ENCODE measurements at regions not wholly inside any gene's neighbourhood (a gene's known extent, or its start where the extent isn't known, plus 50 kb on each side); places are given as distances from the start of the nearest gene placed in this dataset.

DNA sequence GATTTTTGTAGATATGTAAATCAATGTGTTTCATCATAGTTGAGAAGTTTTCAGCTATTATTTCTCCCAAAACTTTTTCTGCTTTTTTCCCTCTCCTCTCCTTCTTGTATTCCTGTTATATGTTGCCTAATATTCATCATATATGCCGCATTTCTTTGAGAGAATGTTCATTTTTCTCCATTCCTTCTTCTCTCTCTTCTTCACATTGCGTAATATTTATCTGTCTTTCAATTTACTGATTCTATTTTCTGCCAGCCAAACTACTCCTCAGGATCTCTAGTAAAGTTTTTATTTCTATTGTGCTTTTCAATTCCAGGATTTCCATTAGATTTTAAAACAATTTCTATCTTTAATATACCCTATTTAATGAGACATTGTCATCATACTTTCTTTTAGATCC is 896.8 kb downstream of the EPHA7 start:
- TF ChIP-seq, protein P1, sequence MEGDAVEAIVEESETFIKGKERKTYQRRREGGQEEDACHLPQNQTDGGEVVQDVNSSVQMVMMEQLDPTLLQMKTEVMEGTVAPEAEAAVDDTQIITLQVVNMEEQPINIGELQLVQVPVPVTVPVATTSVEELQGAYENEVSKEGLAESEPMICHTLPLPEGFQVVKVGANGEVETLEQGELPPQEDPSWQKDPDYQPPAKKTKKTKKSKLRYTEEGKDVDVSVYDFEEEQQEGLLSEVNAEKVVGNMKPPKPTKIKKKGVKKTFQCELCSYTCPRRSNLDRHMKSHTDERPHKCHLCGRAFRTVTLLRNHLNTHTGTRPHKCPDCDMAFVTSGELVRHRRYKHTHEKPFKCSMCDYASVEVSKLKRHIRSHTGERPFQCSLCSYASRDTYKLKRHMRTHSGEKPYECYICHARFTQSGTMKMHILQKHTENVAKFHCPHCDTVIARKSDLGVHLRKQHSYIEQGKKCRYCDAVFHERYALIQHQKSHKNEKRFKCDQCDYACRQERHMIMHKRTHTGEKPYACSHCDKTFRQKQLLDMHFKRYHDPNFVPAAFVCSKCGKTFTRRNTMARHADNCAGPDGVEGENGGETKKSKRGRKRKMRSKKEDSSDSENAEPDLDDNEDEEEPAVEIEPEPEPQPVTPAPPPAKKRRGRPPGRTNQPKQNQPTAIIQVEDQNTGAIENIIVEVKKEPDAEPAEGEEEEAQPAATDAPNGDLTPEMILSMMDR (IDR thresholded peaks at IDR 0.05; ENCODE audit: extremely low read depth, insufficient read depth, missing control alignments), result no peak
- in situ Hi-C loops (cut with MboI; ENCODE audit: low pct_unique_long_range_greater_than_20kb, low sequenced_read_pairs, unreplicated experiment), result no loop called here
- DNase-seq (ENCODE audit: low spot score), result no peak

DNA sequence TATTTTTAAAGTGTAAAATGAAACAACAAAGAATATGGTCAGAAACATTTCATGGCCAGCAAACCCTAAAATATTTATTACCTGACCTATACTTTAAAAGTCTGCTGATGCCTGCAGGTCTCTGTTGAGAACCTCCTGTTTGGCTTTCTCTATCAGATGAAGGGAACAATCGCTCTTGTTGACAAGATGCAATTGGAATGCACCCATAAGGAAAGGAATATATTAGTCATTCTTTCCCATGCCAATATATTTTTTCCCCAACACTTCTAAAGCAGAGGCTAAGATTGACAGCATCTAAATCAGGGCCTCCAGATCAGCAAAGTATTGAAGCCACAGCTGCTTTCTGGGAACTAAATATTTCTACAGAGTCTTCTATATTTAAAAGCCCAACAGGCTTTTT is 897.8 kb downstream of the EPHA7 start:
- TF ChIP-seq, protein P1 (IDR thresholded peaks at IDR 0.05; ENCODE audit: extremely low read depth, insufficient read depth, missing control alignments), result no peak
- DNase-seq (ENCODE audit: low spot score), result no peak
- in situ Hi-C loops (cut with MboI; ENCODE audit: low pct_unique_long_range_greater_than_20kb, low sequenced_read_pairs, unreplicated experiment), result no loop called here

DNA sequence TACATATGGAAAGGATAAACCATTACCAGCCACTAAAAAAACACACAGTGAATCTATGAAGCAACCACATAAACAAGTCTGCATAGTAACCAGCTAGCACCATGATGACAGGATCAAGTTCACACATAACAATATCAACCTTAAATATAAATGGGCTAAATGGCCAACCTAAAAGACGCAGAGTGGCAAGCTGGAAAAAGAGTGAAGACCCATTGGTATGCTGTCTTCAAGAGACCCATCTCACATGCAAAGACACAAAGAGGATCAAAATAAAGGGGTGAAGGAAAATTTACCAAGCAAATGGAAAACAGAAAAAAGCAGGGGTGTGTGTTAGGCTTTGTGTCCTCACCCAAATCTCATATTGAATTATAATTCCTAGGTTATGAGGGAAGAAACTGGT is 909.2 kb downstream of the EPHA7 start:
- TF ChIP-seq, protein P1 (IDR thresholded peaks at IDR 0.05; ENCODE audit: extremely low read depth, insufficient read depth, missing control alignments), result no peak
- DNase-seq (ENCODE audit: low spot score), result no peak
- in situ Hi-C loops (cut with MboI; ENCODE audit: low pct_unique_long_range_greater_than_20kb, low sequenced_read_pairs, unreplicated experiment), result no loop called here

DNA sequence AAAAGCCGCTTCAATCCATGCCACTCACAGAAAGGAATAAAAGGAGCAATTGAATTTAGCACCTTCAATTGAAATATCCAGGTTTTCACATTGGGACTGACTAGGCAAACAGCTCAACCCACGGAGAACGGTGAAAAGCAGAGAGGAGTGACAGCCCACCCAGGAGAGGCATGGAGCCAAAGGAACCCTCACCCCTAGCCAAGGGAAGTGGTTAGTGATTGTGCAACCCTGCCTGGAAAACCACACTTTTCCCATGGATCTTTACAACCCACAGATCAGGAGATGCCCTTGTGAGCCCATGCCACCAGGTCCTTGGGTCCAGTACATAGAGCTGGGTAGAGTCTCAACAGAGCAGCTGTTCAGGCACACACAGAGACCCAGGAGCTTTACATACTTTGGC is 911.8 kb downstream of the EPHA7 start:
- TF ChIP-seq, protein P1 (IDR thresholded peaks at IDR 0.05; ENCODE audit: extremely low read depth, insufficient read depth, missing control alignments), result no peak
- in situ Hi-C loops (cut with MboI; ENCODE audit: low pct_unique_long_range_greater_than_20kb, low sequenced_read_pairs, unreplicated experiment), result no loop called here
- no peak for DNase-seq (ENCODE audit: low spot score)

DNA sequence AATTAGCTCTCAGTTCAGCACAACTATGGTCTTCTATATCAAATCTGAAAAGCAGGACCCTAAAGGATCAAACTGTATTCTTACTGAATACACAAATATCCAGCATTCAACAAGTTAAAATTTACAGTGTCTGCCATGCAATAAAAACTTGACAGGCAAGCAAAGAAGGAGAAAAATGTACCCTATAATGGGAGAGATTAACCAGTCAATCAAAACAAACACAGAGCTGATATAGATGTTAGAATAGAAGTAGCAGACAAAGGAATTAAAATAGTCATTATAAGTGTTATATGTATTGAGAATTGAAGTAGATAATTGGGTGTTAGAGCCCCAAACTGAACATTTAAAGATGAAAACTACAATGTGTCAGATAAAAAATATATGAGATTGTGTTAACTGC is 914.9 kb downstream of the EPHA7 start:
- DNase-seq (ENCODE audit: low spot score), result no peak
- TF ChIP-seq, protein P1 (IDR thresholded peaks at IDR 0.05; ENCODE audit: extremely low read depth, insufficient read depth, missing control alignments), result no peak
- in situ Hi-C loops (cut with MboI; ENCODE audit: low pct_unique_long_range_greater_than_20kb, low sequenced_read_pairs, unreplicated experiment), result no loop called here

DNA sequence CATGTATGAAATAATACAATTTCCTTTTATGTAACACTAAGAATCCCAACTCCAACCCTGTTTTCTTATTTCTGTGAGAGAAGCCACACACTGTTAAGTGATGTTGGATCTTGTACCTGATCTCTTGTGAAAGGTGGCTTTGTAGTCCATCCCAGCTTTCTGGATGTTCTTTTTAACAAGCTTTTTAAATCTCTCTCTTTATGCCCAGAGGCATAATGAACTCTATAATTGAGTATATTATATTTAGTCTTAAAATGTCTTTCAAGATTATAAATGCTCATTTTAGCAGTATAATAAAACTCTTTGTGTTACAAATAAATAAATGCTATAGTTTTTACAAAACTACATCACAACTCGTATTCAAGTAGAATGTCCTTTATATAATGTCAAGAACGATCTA is 922.1 kb downstream of the EPHA7 start:
- in situ Hi-C loops (cut with MboI; ENCODE audit: low pct_unique_long_range_greater_than_20kb, low sequenced_read_pairs, unreplicated experiment), result no loop called here
- TF ChIP-seq, protein P1 (IDR thresholded peaks at IDR 0.05; ENCODE audit: extremely low read depth, insufficient read depth, missing control alignments), result no peak
- no peak for DNase-seq (ENCODE audit: low spot score)

DNA sequence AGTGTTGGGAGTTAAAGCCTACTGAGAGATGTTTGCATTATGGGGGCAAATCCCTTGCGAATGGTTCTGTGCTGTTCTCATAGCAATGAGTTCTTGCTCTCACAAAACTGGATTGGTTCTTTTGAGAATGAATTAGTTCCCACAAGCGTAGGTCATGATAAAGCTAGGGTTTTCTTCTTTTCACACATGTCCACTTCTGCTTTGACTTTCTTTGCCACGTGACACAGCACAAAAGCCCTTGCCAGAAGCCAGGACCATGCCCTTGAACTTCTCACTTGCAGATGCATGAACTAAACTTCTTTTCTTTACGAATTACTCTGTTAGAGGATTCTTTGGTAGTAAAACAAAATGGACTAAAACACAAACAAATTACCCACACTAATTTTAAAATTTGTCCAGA is 922.8 kb downstream of the EPHA7 start:
- in situ Hi-C loops (cut with MboI; ENCODE audit: low pct_unique_long_range_greater_than_20kb, low sequenced_read_pairs, unreplicated experiment), result no loop called here
- no peak for DNase-seq (ENCODE audit: low spot score)
- TF ChIP-seq, protein P1 (IDR thresholded peaks at IDR 0.05; ENCODE audit: extremely low read depth, insufficient read depth, missing control alignments), result no peak

Measured in GM13977 (cell line).